PC-3 (cell line): ENCODE measurements at regions not wholly inside any gene's neighbourhood (a gene's known extent, or its start where the extent isn't known, plus 50 kb on each side); places are given as distances from the start of the nearest gene placed in this dataset.

Experiments used
- ATAC-seq: fragments of 200-7000 bp; cut with Tn5 transposase; 2 replicates; pipeline ENCODE4 v1.9.1; 2020; ENCODE audit warnings: mild to moderate bottlenecking, moderate library complexity
- BruUV-seq: library from RNA; stranded (reverse); fragments of 400-500 nt; replicated peaks from 2 replicates; lab custom pipeline; 2021; lab: Mats Ljungman, UMichigan
- CTCF ChIA-PET: fragments of 300-600 bp; sonication (Branson Sonifier 250); formaldehyde crosslinking; loops from one replicate; lab custom pipeline; 2022; ENCODE audit warnings: antibody characterized with exemption; lab: Charles Lee
- POLR2A ChIA-PET: fragments of 300-600 bp; sonication (Branson Sonifier 250); formaldehyde crosslinking; loops from one replicate; lab custom pipeline; 2022; ENCODE audit warnings: antibody characterized with exemption; ENCODE audit not compliant: unreplicated experiment; lab: Charles Lee
- DNase-seq: peaks from one replicate; pipeline ENCODE4 v3.0.0-alpha.2; 2015
- H2AFZ ChIP-seq: fragments of 300-600 bp; sonication (generic); 2 replicates; pipeline ENCODE4 v1.6.0; 2016; ENCODE audit warnings: antibody characterized with exemption, low read length
- H3F3A ChIP-seq: fragments of 300-600 bp; sonication (generic); one replicate; pipeline ENCODE4 v1.6.0; 2017; ENCODE audit warnings: antibody characterized with exemption, low read length, control low read depth, mild to moderate bottlenecking; ENCODE audit not compliant: unreplicated experiment
- H3K27ac ChIP-seq: fragments of 300-600 bp; sonication (generic); 2 replicates; pipeline ENCODE4 v1.5.1; 2016; ENCODE audit warnings: mild to moderate bottlenecking, low read length
- H3K27me3 ChIP-seq: fragments of 300-600 bp; sonication (generic); 2 replicates; pipeline ENCODE4 v1.6.1; 2016; ENCODE audit warnings: low read length, mixed read lengths
- H3K36me3 ChIP-seq: fragments of 300-600 bp; sonication (generic); 2 replicates; pipeline ENCODE4 v1.6.1; 2016; ENCODE audit warnings: low read depth, mixed run types, low read length, mixed read lengths
- H3K4me1 ChIP-seq: fragments of 300-600 bp; sonication (generic); 2 replicates; pipeline ENCODE4 v1.5.1; 2016; ENCODE audit warnings: low read length; ENCODE audit not compliant: insufficient read depth
- H3K4me2 ChIP-seq: fragments of 300-600 bp; sonication (generic); 2 replicates; pipeline ENCODE4 v1.6.0; 2016; ENCODE audit warnings: low read length
- H3K4me3 ChIP-seq: fragments of 300-600 bp; sonication (generic); 2 replicates; pipeline ENCODE4 v1.5.1; 2016; ENCODE audit warnings: mild to moderate bottlenecking, low read length, mixed read lengths
- H3K79me2 ChIP-seq: fragments of 300-600 bp; sonication (generic); 2 replicates; pipeline ENCODE4 v1.6.1; 2017; ENCODE audit warnings: low read length, mixed read lengths
- H3K9ac ChIP-seq: fragments of 300-600 bp; sonication (generic); 2 replicates; pipeline ENCODE4 v1.6.0; 2016; ENCODE audit warnings: mild to moderate bottlenecking, low read length
- H3K9me2 ChIP-seq: fragments of 300-600 bp; sonication (generic); replicated peaks from 2 replicates; pipeline ENCODE4 v1.6.1; 2016; ENCODE audit warnings: mixed run types, low read length, mixed read lengths
- H3K9me3 ChIP-seq: fragments of 300-600 bp; sonication (generic); 2 replicates; pipeline ENCODE4 v1.6.1; 2016; ENCODE audit warnings: low read length, mixed read lengths
- H4K20me1 ChIP-seq: fragments of 300-600 bp; sonication (generic); 2 replicates; pipeline ENCODE4 v1.6.1; 2016; ENCODE audit warnings: low read length, mixed read lengths
- EZH2 ChIP-seq: fragments of 300-600 bp; sonication (generic); IDR thresholded peaks from one replicate; pipeline ENCODE4 v1.6.1; 2017; ENCODE audit warnings: antibody characterized with exemption, mild to moderate bottlenecking, low read length; ENCODE audit not compliant: unreplicated experiment
- EZH2phosphoT487 ChIP-seq: fragments of 300-600 bp; sonication (generic); IDR thresholded peaks from 2 replicates; pipeline ENCODE4 v1.6.1; 2018; ENCODE audit warnings: mild to moderate bottlenecking, antibody characterized with exemption, low read length, borderline replicate concordance
- intact Hi-C: fragments of 100-400 bp; cut with micrococcal nuclease; formaldehyde crosslinking; loops from 2 replicates; pipeline ENCODE4 v1.9.0; 2023
- TF ChIP-seq, protein P1 (sequence below): fragments of 300-600 bp; sonication (generic); conservative IDR thresholded peaks from 2 replicates; pipeline ENCODE4 v1.5.1; 2017; ENCODE audit warnings: antibody characterized with exemption, low read depth, mild to moderate bottlenecking, low read length

- intact Hi-C loops = no loop called here
- no peak overlapping the region for H3K4me2 ChIP-seq
- peaks cover 4% of the 10 kb centered on the region for H3K4me1 ChIP-seq
- no TSS peak for BruUV-seq
- no peak overlapping the region for H3K27ac ChIP-seq
- ATAC-seq (no peak), DNase-seq (no peak)
- no peaks in the 10 kb centered on the region for H3K9me2 ChIP-seq
- no peak for TF ChIP-seq EZH2
- no peaks in the 10 kb centered on the region for H3K79me2 ChIP-seq
- ChIA-PET CTCF (no interaction called here), POLR2A (no interaction called here)
- H4K20me1 ChIP-seq = no peaks in the 10 kb centered on the region
- no peaks in the 10 kb centered on the region for H3K9me3 ChIP-seq
- no peaks in the 10 kb centered on the region for H3K36me3 ChIP-seq
- no peak overlapping the region for H3K9ac ChIP-seq
- no peaks in the 10 kb centered on the region for H3K27me3 ChIP-seq
- H2AFZ ChIP-seq = no peak overlapping the region
- no peak overlapping the region for H3K4me3 ChIP-seq
- H3F3A ChIP-seq = no peaks in the 10 kb centered on the region
Measured at GRCh38 chr6:11327961-11328360, 95.5 kb upstream of the NEDD9 start.

GRCh38 chr6:11326116-11326515 lies 93.6 kb upstream of the NEDD9 start:
- no peak overlapping the region for H2AFZ ChIP-seq
- DNase-seq = no peak
- H3K27me3 ChIP-seq = no peaks in the 10 kb centered on the region
- H3K27ac ChIP-seq = no peak overlapping the region
- H3K4me3 ChIP-seq = no peak overlapping the region
- no TSS peak for BruUV-seq
- no peaks in the 10 kb centered on the region for H3K9me2 ChIP-seq
- TF ChIP-seq, protein P1, sequence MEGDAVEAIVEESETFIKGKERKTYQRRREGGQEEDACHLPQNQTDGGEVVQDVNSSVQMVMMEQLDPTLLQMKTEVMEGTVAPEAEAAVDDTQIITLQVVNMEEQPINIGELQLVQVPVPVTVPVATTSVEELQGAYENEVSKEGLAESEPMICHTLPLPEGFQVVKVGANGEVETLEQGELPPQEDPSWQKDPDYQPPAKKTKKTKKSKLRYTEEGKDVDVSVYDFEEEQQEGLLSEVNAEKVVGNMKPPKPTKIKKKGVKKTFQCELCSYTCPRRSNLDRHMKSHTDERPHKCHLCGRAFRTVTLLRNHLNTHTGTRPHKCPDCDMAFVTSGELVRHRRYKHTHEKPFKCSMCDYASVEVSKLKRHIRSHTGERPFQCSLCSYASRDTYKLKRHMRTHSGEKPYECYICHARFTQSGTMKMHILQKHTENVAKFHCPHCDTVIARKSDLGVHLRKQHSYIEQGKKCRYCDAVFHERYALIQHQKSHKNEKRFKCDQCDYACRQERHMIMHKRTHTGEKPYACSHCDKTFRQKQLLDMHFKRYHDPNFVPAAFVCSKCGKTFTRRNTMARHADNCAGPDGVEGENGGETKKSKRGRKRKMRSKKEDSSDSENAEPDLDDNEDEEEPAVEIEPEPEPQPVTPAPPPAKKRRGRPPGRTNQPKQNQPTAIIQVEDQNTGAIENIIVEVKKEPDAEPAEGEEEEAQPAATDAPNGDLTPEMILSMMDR = no peak
- TF ChIP-seq EZH2phosphoT487 (no peak), EZH2 (no peak)
- H3F3A ChIP-seq = no peaks in the 10 kb centered on the region
- H4K20me1 ChIP-seq = no peaks in the 10 kb centered on the region
- POLR2A ChIA-PET = no interaction called here
- no peak overlapping the region for H3K4me2 ChIP-seq
- peaks cover 18% of the 10 kb centered on the region for H3K4me1 ChIP-seq
- CTCF ChIA-PET = no interaction called here
- ATAC-seq = no peak
- H3K9ac ChIP-seq = no peak overlapping the region
- intact Hi-C loops = no loop called here
- H3K36me3 ChIP-seq = no peaks in the 10 kb centered on the region
- no peaks in the 10 kb centered on the region for H3K9me3 ChIP-seq
- no peaks in the 10 kb centered on the region for H3K79me2 ChIP-seq

DNA sequence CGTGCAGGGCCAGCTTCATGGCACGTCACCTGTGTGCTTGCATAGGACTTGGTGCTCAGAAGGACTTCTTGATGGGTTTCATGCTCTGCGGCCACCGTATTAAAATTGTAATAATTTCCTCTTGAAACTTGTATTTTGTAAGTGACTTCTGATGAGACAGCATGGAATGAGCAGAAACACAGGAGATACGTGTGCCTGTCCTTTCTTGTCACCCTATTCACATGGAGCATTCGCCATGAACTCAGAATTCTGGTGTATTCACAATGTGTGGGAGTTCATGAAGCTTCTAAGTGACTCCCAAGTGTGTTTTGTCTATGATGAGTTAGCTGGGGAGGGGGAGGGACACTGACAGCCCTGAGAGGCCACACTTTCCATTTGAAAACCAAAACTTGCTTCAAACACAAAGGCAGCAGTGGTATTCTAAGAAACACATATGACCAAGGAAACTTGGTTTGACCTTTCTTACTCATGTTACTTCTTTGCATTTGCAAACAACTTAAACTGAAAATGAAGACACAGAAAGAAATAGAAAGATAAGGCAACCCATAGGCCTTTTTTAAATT lies 92.1 kb upstream of the NEDD9 start:
- Histone ChIP-seq H3K9me2 (no peaks in the 10 kb centered on the region), H3K4me3 (no peak overlapping the region), H3K4me2 (no peak overlapping the region), H3F3A (no peaks in the 10 kb centered on the region), H3K27me3 (no peaks in the 10 kb centered on the region), H3K9me3 (no peaks in the 10 kb centered on the region), H3K9ac (no peak overlapping the region), H3K4me1 (peaks cover 21% of the 10 kb centered on the region), H3K79me2 (no peaks in the 10 kb centered on the region), H3K36me3 (no peaks in the 10 kb centered on the region), H2AFZ (no peak overlapping the region), H4K20me1 (no peaks in the 10 kb centered on the region), H3K27ac (no peak overlapping the region)
- BruUV-seq = no TSS peak
- POLR2A ChIA-PET = no interaction called here
- no peak for TF ChIP-seq EZH2
- no peak for TF ChIP-seq EZH2phosphoT487
- ATAC-seq (no peak), DNase-seq (no peak)
- intact Hi-C loops = no loop called here
- CTCF ChIA-PET = no interaction called here
